ENCODE measurements at regions not wholly inside any gene's neighbourhood (a gene's known extent, or its start where the extent isn't known, plus 50 kb on each side); places are given as distances from the start of the nearest gene placed in this dataset.

DNA sequence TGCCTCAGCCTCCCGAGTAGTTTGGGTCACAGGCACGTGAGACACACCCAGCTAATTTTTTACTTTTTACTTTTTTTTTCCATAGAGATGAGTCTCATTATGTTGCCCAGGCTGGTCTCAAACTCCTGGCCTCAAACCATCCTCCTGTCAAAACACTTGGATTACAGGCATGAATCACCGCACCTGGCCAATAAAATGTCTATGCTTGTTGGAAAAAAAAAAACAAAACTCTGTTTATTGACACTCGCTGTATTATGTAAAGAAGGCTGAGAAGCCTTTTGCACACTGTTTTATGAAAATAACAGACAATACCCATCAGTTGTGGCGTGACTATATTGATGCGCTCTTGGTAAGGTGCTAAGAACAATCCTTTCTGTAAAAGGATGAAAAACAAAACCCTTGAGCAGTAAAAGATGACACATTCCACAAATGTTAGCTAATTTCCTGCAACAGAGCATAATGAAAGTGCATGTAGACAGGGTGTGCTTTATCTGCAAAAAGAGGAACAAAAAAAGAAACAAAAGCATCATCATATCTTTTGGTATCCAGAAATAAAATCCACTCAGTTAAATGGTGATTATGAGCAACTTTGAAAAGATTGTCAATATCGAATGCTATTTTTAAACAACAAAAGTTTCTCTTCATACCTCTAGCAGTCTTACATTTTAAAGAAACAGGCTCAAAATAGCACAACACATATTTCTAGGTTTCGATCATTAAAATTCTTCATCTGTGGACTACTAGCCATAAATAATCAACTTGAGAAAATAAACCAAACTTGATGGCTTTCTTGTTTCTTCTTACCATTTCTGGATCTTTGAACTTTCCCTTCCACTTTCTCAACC is 108.3 kb upstream of the PHACTR1 start:
- TF ChIP-seq, protein P1, sequence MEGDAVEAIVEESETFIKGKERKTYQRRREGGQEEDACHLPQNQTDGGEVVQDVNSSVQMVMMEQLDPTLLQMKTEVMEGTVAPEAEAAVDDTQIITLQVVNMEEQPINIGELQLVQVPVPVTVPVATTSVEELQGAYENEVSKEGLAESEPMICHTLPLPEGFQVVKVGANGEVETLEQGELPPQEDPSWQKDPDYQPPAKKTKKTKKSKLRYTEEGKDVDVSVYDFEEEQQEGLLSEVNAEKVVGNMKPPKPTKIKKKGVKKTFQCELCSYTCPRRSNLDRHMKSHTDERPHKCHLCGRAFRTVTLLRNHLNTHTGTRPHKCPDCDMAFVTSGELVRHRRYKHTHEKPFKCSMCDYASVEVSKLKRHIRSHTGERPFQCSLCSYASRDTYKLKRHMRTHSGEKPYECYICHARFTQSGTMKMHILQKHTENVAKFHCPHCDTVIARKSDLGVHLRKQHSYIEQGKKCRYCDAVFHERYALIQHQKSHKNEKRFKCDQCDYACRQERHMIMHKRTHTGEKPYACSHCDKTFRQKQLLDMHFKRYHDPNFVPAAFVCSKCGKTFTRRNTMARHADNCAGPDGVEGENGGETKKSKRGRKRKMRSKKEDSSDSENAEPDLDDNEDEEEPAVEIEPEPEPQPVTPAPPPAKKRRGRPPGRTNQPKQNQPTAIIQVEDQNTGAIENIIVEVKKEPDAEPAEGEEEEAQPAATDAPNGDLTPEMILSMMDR (IDR thresholded peaks at IDR 0.05) = no peak
- TF ChIP-seq, protein P2, sequence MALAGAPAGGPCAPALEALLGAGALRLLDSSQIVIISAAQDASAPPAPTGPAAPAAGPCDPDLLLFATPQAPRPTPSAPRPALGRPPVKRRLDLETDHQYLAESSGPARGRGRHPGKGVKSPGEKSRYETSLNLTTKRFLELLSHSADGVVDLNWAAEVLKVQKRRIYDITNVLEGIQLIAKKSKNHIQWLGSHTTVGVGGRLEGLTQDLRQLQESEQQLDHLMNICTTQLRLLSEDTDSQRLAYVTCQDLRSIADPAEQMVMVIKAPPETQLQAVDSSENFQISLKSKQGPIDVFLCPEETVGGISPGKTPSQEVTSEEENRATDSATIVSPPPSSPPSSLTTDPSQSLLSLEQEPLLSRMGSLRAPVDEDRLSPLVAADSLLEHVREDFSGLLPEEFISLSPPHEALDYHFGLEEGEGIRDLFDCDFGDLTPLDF (CRISPR knock-in tag; IDR thresholded peaks at IDR 0.05) = no peak
- no peak for TF ChIP-seq NFATC4 (CRISPR knock-in tag; IDR thresholded peaks at IDR 0.05)
- TF ChIP-seq TEAD4 (CRISPR knock-in tag; IDR thresholded peaks at IDR 0.05) = no peak
- no peak for TF ChIP-seq PREB (CRISPR knock-in tag; IDR thresholded peaks at IDR 0.05; ENCODE audit: borderline replicate concordance)
- TF ChIP-seq, protein P3, sequence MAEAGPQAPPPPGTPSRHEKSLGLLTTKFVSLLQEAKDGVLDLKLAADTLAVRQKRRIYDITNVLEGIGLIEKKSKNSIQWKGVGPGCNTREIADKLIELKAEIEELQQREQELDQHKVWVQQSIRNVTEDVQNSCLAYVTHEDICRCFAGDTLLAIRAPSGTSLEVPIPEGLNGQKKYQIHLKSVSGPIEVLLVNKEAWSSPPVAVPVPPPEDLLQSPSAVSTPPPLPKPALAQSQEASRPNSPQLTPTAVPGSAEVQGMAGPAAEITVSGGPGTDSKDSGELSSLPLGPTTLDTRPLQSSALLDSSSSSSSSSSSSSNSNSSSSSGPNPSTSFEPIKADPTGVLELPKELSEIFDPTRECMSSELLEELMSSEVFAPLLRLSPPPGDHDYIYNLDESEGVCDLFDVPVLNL (CRISPR knock-in tag; IDR thresholded peaks at IDR 0.05; ENCODE audit: borderline replicate concordance, low read depth) = no peak
- TF ChIP-seq ZNF138 (CRISPR knock-in tag; conservative IDR thresholded peaks at IDR 0.05) = no peak
- TF ChIP-seq, protein P4, sequence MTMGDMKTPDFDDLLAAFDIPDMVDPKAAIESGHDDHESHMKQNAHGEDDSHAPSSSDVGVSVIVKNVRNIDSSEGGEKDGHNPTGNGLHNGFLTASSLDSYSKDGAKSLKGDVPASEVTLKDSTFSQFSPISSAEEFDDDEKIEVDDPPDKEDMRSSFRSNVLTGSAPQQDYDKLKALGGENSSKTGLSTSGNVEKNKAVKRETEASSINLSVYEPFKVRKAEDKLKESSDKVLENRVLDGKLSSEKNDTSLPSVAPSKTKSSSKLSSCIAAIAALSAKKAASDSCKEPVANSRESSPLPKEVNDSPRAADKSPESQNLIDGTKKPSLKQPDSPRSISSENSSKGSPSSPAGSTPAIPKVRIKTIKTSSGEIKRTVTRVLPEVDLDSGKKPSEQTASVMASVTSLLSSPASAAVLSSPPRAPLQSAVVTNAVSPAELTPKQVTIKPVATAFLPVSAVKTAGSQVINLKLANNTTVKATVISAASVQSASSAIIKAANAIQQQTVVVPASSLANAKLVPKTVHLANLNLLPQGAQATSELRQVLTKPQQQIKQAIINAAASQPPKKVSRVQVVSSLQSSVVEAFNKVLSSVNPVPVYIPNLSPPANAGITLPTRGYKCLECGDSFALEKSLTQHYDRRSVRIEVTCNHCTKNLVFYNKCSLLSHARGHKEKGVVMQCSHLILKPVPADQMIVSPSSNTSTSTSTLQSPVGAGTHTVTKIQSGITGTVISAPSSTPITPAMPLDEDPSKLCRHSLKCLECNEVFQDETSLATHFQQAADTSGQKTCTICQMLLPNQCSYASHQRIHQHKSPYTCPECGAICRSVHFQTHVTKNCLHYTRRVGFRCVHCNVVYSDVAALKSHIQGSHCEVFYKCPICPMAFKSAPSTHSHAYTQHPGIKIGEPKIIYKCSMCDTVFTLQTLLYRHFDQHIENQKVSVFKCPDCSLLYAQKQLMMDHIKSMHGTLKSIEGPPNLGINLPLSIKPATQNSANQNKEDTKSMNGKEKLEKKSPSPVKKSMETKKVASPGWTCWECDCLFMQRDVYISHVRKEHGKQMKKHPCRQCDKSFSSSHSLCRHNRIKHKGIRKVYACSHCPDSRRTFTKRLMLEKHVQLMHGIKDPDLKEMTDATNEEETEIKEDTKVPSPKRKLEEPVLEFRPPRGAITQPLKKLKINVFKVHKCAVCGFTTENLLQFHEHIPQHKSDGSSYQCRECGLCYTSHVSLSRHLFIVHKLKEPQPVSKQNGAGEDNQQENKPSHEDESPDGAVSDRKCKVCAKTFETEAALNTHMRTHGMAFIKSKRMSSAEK (CRISPR knock-in tag; IDR thresholded peaks at IDR 0.05; ENCODE audit: borderline replicate concordance) = no peak
- no peak for TF ChIP-seq GRHL2 (CRISPR knock-in tag; IDR thresholded peaks at IDR 0.05; ENCODE audit: insufficient replicate concordance, severe bottlenecking)
- TF ChIP-seq, protein P5, sequence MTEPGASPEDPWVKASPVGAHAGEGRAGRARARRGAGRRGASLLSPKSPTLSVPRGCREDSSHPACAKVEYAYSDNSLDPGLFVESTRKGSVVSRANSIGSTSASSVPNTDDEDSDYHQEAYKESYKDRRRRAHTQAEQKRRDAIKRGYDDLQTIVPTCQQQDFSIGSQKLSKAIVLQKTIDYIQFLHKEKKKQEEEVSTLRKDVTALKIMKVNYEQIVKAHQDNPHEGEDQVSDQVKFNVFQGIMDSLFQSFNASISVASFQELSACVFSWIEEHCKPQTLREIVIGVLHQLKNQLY (CRISPR knock-in tag; IDR thresholded peaks at IDR 0.05) = no peak
- TF ChIP-seq, protein P6, sequence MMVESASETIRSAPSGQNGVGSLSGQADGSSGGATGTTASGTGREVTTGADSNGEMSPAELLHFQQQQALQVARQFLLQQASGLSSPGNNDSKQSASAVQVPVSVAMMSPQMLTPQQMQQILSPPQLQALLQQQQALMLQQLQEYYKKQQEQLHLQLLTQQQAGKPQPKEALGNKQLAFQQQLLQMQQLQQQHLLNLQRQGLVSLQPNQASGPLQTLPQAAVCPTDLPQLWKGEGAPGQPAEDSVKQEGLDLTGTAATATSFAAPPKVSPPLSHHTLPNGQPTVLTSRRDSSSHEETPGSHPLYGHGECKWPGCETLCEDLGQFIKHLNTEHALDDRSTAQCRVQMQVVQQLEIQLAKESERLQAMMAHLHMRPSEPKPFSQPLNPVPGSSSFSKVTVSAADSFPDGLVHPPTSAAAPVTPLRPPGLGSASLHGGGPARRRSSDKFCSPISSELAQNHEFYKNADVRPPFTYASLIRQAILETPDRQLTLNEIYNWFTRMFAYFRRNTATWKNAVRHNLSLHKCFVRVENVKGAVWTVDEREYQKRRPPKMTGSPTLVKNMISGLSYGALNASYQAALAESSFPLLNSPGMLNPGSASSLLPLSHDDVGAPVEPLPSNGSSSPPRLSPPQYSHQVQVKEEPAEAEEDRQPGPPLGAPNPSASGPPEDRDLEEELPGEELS (CRISPR knock-in tag; IDR thresholded peaks at IDR 0.05) = no peak
- no peak for TF ChIP-seq FOXP1 (CRISPR knock-in tag; IDR thresholded peaks at IDR 0.05; ENCODE audit: borderline replicate concordance)
- TF ChIP-seq USF1 (CRISPR knock-in tag; IDR thresholded peaks at IDR 0.05) = no peak
- no peak for TF ChIP-seq CREB1 (CRISPR knock-in tag; IDR thresholded peaks at IDR 0.05)
- TF ChIP-seq CBFB (CRISPR knock-in tag; IDR thresholded peaks at IDR 0.05; ENCODE audit: low read depth) = no peak
- TF ChIP-seq RORB (CRISPR knock-in tag; IDR thresholded peaks at IDR 0.05) = no peak
- TF ChIP-seq ETV6 (CRISPR knock-in tag; IDR thresholded peaks at IDR 0.05) = no peak
- Mint-ChIP-seq H3K4me3 (no peak overlapping the region), H3K4me1 (peaks cover 18% of the 10 kb centered on the region), H3K36me3 (no peaks in the 10 kb centered on the region), H3K9me3 (no peaks in the 10 kb centered on the region), H3K27ac (no peak overlapping the region), H3K27me3 (ENCODE audit: low read depth) (no peaks in the 10 kb centered on the region)
- ChIA-PET POLR2A (interaction anchor here (0.6 kb wide), 1 partner anchor 152 kb away, joined by 3 read pairs; no protein-coding TSS in a partner anchor), CTCF (interaction anchor here (0.7 to 2.3 kb wide), 4 partner anchors 273 to 321 kb away, joined by 5 to 18 read pairs (median 8); partner anchors contain the start of gene EDN1)
- no peak for DNase-seq (ENCODE audit: low spot score)
- ATAC-seq = no peak
